Loucy (cell line): ENCODE measurements at regions not wholly inside any gene's neighbourhood (a gene's known extent, or its start where the extent isn't known, plus 50 kb on each side); places are given as distances from the start of the nearest gene placed in this dataset.

Source experiments
- H2AFZ ChIP-seq: fragments of 200-600 bp; sonication (generic); 2 replicates; pipeline ENCODE4 v1.6.0; 2016; ENCODE audit warnings: antibody characterized with exemption, mild to moderate bottlenecking, low read length, moderate library complexity
- H3F3A ChIP-seq: fragments of 200-600 bp; 2 replicates; pipeline ENCODE4 v1.6.0; 2016; ENCODE audit warnings: antibody characterized with exemption, low read depth, mild to moderate bottlenecking
- H3K27me3 ChIP-seq: fragments of 200-600 bp; sonication (generic); 2 replicates; pipeline ENCODE4 v1.6.1; 2014; ENCODE audit warnings: low read length, mild to moderate bottlenecking; ENCODE audit not compliant: insufficient read depth, poor library complexity, severe bottlenecking
- H3K36me3 ChIP-seq: fragments of 200-600 bp; sonication (generic); 2 replicates; pipeline ENCODE4 v1.6.1; 2016; ENCODE audit warnings: low read length; ENCODE audit not compliant: insufficient read depth
- H3K4me1 ChIP-seq: fragments of 200-600 bp; sonication (generic); 2 replicates; pipeline ENCODE4 v1.5.1; 2014; ENCODE audit warnings: low read length, mild to moderate bottlenecking; ENCODE audit not compliant: insufficient read depth, poor library complexity, severe bottlenecking
- H3K4me2 ChIP-seq: fragments of 200-600 bp; sonication (generic); 2 replicates; pipeline ENCODE4 v1.6.0; 2014; ENCODE audit warnings: antibody characterized with exemption, low read length, low read depth, mild to moderate bottlenecking; ENCODE audit not compliant: poor library complexity, severe bottlenecking
- H3K4me3 ChIP-seq: fragments of 200-600 bp; sonication (generic); 2 replicates; pipeline ENCODE4 v1.5.1; 2014; ENCODE audit warnings: low read length, mild to moderate bottlenecking, mixed read lengths; ENCODE audit not compliant: poor library complexity, severe bottlenecking
- H3K79me2 ChIP-seq: fragments of 200-600 bp; sonication (generic); 2 replicates; pipeline ENCODE4 v1.6.1; 2014; ENCODE audit warnings: low read length; ENCODE audit not compliant: insufficient read depth
- H3K9ac ChIP-seq: fragments of 200-600 bp; sonication (generic); 2 replicates; pipeline ENCODE4 v1.6.0; 2014; ENCODE audit warnings: mild to moderate bottlenecking, low read depth, low read length, moderate library complexity; ENCODE audit not compliant: poor library complexity, severe bottlenecking
- H3K9me2 ChIP-seq: fragments of 200-600 bp; sonication (generic); replicated peaks from 2 replicates; pipeline ENCODE4 v1.6.1; 2016; ENCODE audit warnings: low read depth, low read length, mixed read lengths
- H3K9me3 ChIP-seq: fragments of 200-600 bp; sonication (generic); 2 replicates; pipeline ENCODE4 v1.6.1; 2014; ENCODE audit warnings: mild to moderate bottlenecking, antibody characterized with exemption, low read length, low read depth; ENCODE audit not compliant: insufficient read depth
- H4K20me1 ChIP-seq: fragments of 200-600 bp; sonication (generic); 2 replicates; pipeline ENCODE4 v1.6.0; 2014; ENCODE audit warnings: antibody characterized with exemption, low read length, mild to moderate bottlenecking; ENCODE audit not compliant: insufficient read depth, poor library complexity, severe bottlenecking
- CTCF ChIP-seq: fragments of 200-600 bp; sonication (generic); conservative IDR thresholded peaks from 2 replicates; pipeline ENCODE4 v1.5.1; 2014; ENCODE audit warnings: mild to moderate bottlenecking, antibody characterized with exemption, low read length
- EZH2phosphoT487 ChIP-seq: fragments of 200-600 bp; IDR thresholded peaks from 2 replicates; pipeline ENCODE4 v1.6.1; 2018; ENCODE audit warnings: antibody characterized with exemption, mild to moderate bottlenecking, moderate library complexity, borderline replicate concordance

- Histone ChIP-seq H4K20me1 (no peaks in the 10 kb centered on the region), H3F3A (no peaks in the 10 kb centered on the region), H3K79me2 (no peaks in the 10 kb centered on the region), H3K27me3 (no peaks in the 10 kb centered on the region), H3K9ac (no peak overlapping the region), H3K9me2 (no peaks in the 10 kb centered on the region), H3K9me3 (no peaks in the 10 kb centered on the region), H3K36me3 (no peaks in the 10 kb centered on the region), H3K4me2 (no peak overlapping the region), H3K4me3 (no peak overlapping the region), H2AFZ (no peak overlapping the region), H3K4me1 (no peaks in the 10 kb centered on the region)
- no peak for TF ChIP-seq CTCF
- TF ChIP-seq EZH2phosphoT487 = no peak
Measured at GRCh38 chr18:64287926-64288325, 139.0 kb upstream of the LINC00305 start.

- no peaks in the 10 kb centered on the region for H3K9me3 ChIP-seq
Measured at GRCh38 chr18:64283059-64283458, 134.2 kb upstream of the LINC00305 start.

GRCh38 chr18:64278026-64278425 is 129.1 kb upstream of the LINC00305 start:
- Histone ChIP-seq H3K9ac (no peak overlapping the region), H3K9me3 (no peaks in the 10 kb centered on the region; the same call in 1 of the 2 replicates), H3K27me3 (no peaks in the 10 kb centered on the region), H3K79me2 (no peaks in the 10 kb centered on the region), H3K4me3 (no peak overlapping the region), H3K36me3 (no peaks in the 10 kb centered on the region), H2AFZ (no peak overlapping the region), H3K4me1 (no peaks in the 10 kb centered on the region), H3K9me2 (no peaks in the 10 kb centered on the region), H3F3A (no peaks in the 10 kb centered on the region), H4K20me1 (no peaks in the 10 kb centered on the region), H3K4me2 (no peak overlapping the region)
- no peak for TF ChIP-seq EZH2phosphoT487
- no peak for TF ChIP-seq CTCF

More at GRCh38 chr18:64283059-64283458, 134.2 kb upstream of the LINC00305 start:
- no peaks in the 10 kb centered on the region for H3K9me2 ChIP-seq
- no peaks in the 10 kb centered on the region for H3F3A ChIP-seq
- H3K4me3 ChIP-seq = no peak overlapping the region
- H3K36me3 ChIP-seq = no peaks in the 10 kb centered on the region
- no peak overlapping the region for H2AFZ ChIP-seq
- H3K79me2 ChIP-seq = no peaks in the 10 kb centered on the region
- no peaks in the 10 kb centered on the region for H4K20me1 ChIP-seq
- TF ChIP-seq CTCF = no peak
- no peak for TF ChIP-seq EZH2phosphoT487
- no peaks in the 10 kb centered on the region for H3K27me3 ChIP-seq
- H3K9ac ChIP-seq = no peak overlapping the region
- H3K4me2 ChIP-seq = no peak overlapping the region
- H3K4me1 ChIP-seq = no peaks in the 10 kb centered on the region
